HG03135 (cell line): ENCODE measurements at regions not wholly inside any gene's neighbourhood (a gene's known extent, or its start where the extent isn't known, plus 50 kb on each side); places are given as distances from the start of the nearest gene placed in this dataset.

ENCODE experiments used
- ATAC-seq: cut with Tn5 transposase; IDR thresholded peaks from one replicate; pipeline ENCODE4 v1.9.1; 2021; ENCODE audit warnings: mild to moderate bottlenecking, moderate library complexity; ENCODE audit not compliant: unreplicated experiment

DNA sequence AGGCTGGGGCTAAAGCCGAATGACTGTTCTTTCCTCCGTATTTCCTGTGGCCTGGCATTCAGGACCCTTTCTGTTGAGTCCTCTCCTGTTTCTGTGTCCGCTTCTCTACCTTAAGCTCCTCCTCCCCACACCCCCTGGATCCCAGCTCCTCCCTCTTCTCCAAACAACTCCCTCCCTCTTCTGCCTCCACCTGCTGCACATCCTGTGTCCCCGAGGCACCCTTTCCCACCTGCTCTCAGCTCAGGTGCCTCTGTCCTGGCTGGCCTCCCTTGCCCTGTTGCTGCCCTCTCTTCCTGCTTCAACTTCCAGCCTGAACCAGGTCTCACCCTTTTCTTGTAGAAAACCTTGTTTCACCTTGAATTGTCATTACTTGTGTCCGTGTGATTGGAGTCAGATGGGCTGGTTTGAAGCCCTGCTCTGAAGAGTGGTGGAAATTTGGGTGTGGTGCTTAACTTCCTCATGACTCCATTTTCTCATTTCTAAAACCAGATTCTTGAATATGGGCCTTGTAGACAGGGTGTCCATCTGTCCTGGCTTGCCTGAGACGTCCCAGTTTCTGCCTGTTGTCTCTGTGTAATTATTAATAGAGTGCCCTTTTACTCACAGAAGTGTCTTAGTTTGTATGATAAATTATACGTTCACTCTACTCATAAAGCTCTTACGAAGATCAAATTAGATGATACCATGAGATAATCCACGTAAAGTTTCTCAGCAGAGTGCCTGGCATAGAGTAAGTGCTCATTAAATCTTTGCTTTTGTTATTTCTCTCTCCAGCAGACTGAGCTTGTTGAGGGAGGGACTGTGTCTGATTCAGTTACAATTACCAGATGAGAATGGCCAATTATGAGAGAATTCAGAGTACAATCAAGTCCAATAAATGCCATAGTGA is 58.9 kb upstream of the TRABD2B start:
- no peak for ATAC-seq

DNA sequence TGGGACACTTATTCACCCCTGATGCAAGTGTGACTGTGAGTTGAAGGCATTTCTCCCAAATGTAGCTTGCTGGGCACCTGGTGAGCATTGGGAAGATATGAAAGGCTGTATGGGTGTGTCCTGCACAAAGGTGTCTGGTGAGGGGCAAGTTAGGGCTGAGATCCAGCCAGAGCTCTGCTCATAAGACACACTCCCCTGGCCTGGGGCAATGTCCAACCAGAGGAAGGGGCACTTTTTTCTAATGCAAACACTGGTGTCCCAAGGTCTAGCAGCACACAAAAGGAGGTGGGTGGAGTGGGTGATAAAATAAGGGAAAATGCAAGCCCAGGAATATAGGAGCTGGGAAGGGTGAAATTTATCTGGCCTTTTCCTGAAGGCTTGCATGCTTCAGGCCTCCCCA is 57.0 kb upstream of the TRABD2B start:
- ATAC-seq: no peak

DNA sequence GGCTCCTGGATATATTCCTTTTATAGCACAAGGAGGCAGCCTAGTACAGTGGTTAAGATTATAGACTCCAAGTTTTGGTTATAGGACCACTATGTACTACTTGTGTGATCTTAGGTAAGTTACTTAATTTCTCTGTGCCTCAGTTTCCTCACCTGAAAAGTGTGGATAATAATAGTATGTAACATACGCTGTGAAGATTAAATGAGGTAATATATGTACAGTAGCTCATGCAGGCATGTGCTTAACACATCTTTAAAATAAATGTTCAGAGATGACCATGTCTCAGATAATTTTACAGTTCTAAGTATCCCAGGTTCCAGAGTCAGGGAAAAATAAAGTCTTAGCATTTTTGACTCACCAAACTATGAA is 55.7 kb upstream of the TRABD2B start:
- ATAC-seq: no peak

DNA sequence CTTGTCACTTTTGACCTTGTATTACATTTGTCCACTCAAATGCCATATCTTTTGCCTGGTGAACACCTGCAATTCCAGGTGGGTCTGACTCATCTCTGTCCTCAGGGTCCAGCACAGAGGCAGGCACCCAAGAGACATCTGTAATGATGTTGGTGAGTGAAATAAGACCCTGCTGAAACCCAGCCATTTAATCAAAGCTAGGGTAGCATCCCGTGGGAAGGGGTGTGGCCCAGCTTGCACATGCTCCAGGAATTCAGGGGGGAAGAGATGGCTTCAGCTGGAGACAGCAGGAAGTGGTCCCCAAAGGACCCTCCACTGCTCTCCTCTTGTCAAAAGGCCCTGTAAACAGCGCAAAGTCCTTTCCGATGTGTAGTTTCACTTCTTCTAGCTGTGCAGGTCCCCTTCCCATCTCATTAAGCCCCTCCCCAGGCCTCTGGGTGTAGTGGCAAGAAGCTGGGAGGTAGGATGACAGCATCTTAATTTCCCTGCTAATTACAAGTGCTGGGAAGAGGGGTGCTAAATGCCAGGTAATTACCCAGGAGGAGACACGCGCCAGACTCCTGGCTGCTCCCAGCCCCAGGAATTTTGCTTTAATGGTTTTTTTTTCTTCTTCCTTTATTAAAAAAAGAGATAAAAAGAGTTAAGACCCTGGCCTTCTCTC is 54.4 kb upstream of the TRABD2B start:
- ATAC-seq: no peak

DNA sequence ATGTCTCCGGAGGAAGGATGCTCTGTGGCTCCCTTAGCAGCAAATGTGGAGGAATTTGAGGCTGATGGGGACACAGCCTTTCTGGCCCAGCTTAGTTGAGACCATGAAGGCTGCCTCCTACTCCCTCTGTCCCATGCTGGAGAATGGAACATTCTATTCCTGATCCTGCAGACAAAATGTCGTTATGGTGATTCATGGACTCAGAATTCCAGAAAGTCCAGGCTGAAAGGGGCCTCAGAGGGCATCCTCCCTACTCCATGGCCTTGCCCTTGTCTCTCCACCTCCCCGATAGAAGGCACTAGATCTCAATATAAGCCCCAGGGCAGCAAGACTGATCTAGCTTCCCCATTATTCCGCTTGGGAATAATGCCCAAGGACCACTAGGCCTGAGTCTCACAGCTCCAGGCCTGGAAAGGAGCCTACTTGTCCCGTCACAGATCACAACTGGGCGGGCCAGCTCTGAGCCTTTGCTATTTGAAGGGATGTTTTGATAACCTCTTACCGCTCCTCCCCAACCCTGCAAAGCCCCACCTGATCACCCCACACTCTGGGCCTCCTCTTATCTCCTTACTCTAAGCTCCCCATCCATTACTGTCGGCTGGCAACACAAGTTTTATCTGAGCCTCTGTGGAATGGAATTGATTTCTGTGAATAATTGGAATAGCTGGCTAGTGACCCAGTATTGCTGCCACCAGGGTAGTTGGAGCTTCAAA is 52.8 kb upstream of the TRABD2B start:
- ATAC-seq: no peak

DNA sequence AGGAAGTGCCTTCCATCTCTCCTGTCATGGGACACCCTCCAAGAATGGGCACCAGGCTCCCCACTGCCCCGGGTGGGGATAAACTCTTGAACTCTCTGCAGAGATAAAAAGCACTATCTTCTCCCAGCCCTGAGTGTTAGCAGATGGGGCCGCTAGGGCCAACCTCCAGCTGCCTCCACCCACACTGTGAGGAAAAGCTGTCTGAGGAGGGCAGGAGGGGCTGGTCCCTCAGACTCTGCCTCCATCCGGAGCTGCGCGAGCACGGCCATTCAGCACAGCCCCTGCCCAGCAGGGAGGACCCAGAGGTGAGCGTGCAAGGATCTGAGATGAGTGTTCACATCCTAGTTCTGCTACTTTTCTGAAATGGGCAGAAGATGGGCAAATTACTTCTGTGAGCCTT is 51.8 kb upstream of the TRABD2B start:
- no peak for ATAC-seq

DNA sequence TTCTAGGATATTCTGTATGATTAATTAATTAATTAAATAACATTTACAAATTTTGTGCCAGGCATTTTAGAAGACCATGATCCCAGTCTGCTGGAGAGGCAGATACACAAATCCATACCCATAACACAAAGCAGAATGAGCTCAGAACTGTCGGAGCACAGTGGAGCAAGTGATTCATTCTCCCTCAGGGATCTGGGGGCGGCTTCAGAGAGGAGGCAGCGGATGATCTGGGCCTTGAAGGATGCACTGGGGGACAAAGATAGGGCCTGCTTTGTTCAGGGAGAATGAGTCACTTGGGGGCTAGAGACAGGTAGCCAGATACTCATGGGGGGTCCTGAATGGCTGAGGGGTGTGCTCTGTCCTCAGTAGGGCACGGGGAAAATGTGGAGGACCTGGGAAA is 50.9 kb upstream of the TRABD2B start:
- no peak for ATAC-seq

DNA sequence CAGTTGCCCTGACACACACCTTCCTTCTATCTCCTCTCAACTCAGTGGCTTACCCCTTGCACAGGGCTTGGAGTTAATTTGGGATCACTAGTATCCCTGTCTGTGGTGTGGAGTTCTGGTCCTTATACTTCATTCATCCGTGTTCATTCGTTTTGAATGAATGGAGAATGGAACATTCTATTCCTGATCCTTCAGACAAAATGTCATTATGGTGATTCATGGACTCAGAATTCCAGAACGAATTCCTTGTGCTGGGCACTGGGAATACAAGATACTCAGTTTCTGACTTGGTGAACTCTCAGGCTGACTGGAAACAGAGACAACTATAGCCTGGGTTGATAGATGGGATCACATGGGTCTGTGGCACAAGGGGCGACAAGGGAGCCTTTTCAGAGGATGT is 49.9 kb upstream of the TRABD2B start:
- no peak for ATAC-seq
